ENCODE measurements at regions not wholly inside any gene's neighbourhood (a gene's known extent, or its start where the extent isn't known, plus 50 kb on each side); places are given as distances from the start of the nearest gene placed in this dataset.

DNA sequence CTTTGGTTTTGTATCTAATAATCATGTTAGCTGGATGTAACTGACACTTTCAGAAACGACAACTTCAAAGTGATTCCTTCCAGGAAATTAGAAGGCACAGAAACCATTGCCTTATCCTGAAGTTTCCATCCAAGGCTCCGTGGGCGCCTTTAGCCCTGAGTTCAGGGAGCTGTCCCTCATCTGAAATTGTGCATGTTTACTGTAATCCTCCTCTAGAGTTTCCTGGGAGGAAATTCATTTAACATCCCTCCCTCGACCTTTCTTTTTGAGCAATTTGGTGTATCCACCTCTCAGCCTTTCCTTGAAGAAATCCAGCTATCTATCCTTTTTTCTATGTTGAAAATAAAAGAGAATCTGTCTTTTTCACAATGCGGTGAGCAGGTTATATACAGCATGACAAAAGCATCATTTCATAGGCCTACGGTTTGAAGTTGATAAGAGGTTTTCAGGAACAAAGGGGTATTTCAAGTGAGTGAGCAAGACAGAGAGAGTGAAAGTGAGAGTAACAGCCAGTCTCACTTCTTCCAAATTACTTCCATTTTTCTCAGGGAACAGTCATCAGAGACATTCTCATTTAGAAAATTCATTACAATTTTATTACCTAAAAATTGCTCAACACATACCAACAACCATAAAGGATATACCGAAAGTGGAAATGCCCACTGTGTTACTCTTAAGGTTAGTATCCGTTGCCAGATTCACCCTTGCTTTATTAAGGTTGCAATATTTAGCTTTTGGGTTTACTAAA lies 167.3 kb downstream of the MREG start:
- Histone ChIP-seq H3K36me3 (ENCODE audit: control insufficient read depth in 1 of 2, insufficient read depth in 2 of 2, low read length in 2 of 2) (no peaks in the 10 kb centered on the region), H3K27me3 (ENCODE audit: low read depth, low read length) (no peaks in the 10 kb centered on the region), H3K4me3 (ENCODE audit: low read depth in 1 of 2, low read length in 2 of 2) (no peak overlapping the region), H3K9me3 (ENCODE audit: control insufficient read depth in 1 of 2, low read length in 2 of 2) (no peaks in the 10 kb centered on the region), H3K4me1 (ENCODE audit: control insufficient read depth in 1 of 2, insufficient read depth in 2 of 2, low read length in 2 of 2) (no peaks in the 10 kb centered on the region), H3K27ac (ENCODE audit: low read length) (no peak overlapping the region)

DNA sequence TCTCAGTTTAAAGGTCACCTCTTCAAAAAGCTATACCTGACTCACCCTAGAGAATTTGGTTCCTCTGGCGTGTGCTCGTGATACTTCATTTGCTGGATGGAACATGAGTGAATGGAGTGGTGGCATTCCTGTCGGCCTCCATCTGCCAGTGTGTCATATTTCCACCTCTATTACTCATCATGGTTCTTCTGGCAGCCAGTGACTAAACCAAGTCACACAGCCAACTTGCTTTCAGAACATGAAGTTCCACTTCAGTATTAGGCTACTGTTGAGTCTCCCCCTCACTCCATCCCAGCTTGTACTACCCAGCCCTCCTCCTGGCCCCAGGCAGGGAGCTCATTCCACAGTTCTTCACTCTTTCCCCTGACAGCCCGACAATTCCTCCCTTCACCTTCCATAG lies 169.8 kb downstream of the MREG start:
- no peaks in the 10 kb centered on the region for H3K4me1 ChIP-seq (ENCODE audit: control insufficient read depth in 1 of 2, insufficient read depth in 2 of 2, low read length in 2 of 2)
- H3K27ac ChIP-seq (ENCODE audit: low read length) = no peak overlapping the region
- H3K27me3 ChIP-seq (ENCODE audit: low read depth, low read length) = no peaks in the 10 kb centered on the region
- H3K36me3 ChIP-seq (ENCODE audit: control insufficient read depth in 1 of 2, insufficient read depth in 2 of 2, low read length in 2 of 2) = no peaks in the 10 kb centered on the region
- H3K4me3 ChIP-seq (ENCODE audit: low read depth in 1 of 2, low read length in 2 of 2) = no peak overlapping the region
- H3K9me3 ChIP-seq (ENCODE audit: control insufficient read depth in 1 of 2, low read length in 2 of 2) = no peaks in the 10 kb centered on the region

DNA sequence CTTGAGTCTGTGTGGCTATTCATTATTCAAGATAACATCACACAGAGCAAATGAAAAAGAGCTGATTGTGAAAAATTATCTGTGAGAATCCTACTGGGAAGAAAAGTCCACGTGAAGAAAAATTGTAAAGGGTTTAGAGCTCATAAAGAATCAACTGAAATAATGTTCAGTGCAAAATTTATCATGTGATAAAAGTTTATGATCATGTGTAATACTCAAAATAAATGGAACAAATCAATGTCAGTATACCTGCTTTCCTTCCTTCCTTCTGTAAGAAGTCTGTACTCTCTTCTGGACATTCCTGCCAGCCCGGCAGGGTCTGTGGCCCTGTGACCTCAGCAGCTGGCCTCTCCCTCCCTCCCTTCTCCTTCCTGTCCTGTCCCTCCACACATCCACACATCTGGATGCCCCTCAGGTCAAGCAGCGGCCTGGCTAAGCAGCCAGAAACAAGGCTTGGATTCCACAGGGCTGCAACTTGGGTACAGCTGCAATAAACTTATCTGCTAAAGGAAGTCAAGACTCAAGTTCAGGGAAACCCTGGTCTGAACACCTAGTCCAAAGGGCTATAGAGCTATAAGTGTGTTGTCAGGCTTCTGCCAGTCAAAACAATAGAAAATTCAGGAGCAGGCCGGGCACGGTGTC lies 172.1 kb downstream of the MREG start:
- Histone ChIP-seq H3K9me3 (ENCODE audit: control insufficient read depth in 1 of 2, low read length in 2 of 2) (no peaks in the 10 kb centered on the region), H3K4me3 (ENCODE audit: low read depth in 1 of 2, low read length in 2 of 2) (no peak overlapping the region), H3K27me3 (ENCODE audit: low read depth, low read length) (no peaks in the 10 kb centered on the region), H3K36me3 (ENCODE audit: control insufficient read depth in 1 of 2, insufficient read depth in 2 of 2, low read length in 2 of 2) (no peaks in the 10 kb centered on the region), H3K4me1 (ENCODE audit: control insufficient read depth in 1 of 2, insufficient read depth in 2 of 2, low read length in 2 of 2) (peaks cover 0 to 2% of the 10 kb centered on the region in 2 donors), H3K27ac (ENCODE audit: low read length) (no peak overlapping the region)

DNA sequence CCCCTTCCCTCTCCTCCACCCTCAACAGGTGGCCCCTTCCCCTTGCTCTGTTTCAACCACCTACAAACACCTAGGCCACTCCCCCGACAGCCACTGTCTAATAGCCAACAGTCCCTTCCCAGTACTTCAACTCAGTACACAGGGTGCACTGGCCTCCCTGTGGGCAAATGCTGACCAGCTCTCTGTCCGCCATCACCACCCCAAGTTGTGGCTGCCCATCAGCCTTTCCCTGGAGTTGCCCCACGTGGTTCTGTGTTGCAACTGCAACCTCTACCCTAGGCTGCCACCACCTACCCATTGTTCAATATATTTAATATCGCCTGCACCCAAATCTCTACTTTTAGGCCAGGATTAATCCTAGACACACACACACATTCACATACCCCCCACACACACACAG lies 173.5 kb downstream of the MREG start:
- Histone ChIP-seq H3K36me3 (ENCODE audit: control insufficient read depth in 1 of 2, insufficient read depth in 2 of 2, low read length in 2 of 2) (no peaks in the 10 kb centered on the region), H3K4me1 (ENCODE audit: control insufficient read depth in 1 of 2, insufficient read depth in 2 of 2, low read length in 2 of 2) (peaks cover 0 to 8% of the 10 kb centered on the region in 2 donors), H3K9me3 (ENCODE audit: control insufficient read depth in 1 of 2, low read length in 2 of 2) (no peaks in the 10 kb centered on the region), H3K27ac (ENCODE audit: low read length) (no peak overlapping the region), H3K4me3 (ENCODE audit: low read depth in 1 of 2, low read length in 2 of 2) (no peak overlapping the region), H3K27me3 (ENCODE audit: low read depth, low read length) (no peaks in the 10 kb centered on the region)

DNA sequence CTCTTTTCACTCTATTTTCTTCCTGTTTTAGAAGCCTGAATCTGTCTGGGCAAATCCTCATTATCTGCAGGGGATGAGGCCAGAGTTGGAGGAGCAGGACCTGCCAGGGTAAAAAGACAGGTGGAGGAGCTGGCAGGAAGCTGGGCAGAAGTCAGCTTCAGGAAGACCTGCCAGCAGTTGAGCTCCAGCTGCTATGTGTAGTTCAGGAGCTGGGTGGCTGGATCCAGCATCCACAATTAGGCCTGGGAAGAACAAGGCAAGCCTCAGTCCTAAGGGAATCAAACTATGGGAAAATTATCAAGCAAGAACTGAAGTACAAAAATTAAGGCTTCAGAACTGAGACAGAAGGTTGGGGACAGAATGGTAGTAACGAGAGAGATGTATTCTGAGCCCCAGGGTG lies 174.0 kb downstream of the MREG start:
- Histone ChIP-seq H3K9me3 (ENCODE audit: control insufficient read depth in 1 of 2, low read length in 2 of 2) (no peaks in the 10 kb centered on the region), H3K4me1 (ENCODE audit: control insufficient read depth in 1 of 2, insufficient read depth in 2 of 2, low read length in 2 of 2) (peaks cover 0 to 8% of the 10 kb centered on the region in 2 donors), H3K27ac (ENCODE audit: low read length) (no peak overlapping the region), H3K27me3 (ENCODE audit: low read depth, low read length) (no peaks in the 10 kb centered on the region), H3K4me3 (ENCODE audit: low read depth in 1 of 2, low read length in 2 of 2) (no peak overlapping the region), H3K36me3 (ENCODE audit: control insufficient read depth in 1 of 2, insufficient read depth in 2 of 2, low read length in 2 of 2) (no peaks in the 10 kb centered on the region)

DNA sequence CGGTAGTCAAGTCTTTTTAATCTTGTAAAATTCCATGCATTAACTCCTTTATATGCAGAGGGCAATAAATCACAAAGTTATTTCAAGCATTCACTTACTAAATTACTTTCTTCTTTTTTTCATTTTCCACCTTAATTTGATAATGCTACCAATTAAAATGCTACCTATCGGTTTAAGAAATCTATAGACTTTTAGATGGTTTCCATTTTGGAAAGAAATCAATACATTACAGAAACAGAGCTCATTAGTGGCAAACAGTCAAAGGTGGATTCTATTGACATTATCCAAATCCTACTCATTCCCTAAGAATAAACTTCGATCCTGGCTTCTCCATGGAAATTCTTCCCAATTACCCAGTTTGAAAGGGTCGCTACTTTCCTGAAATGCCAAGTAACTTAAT lies 176.5 kb downstream of the MREG start:
- no peaks in the 10 kb centered on the region for H3K36me3 ChIP-seq (ENCODE audit: control insufficient read depth in 1 of 2, insufficient read depth in 2 of 2, low read length in 2 of 2)
- H3K27me3 ChIP-seq (ENCODE audit: low read depth, low read length) = no peaks in the 10 kb centered on the region
- peaks cover 0 to 8% of the 10 kb centered on the region in 2 donors for H3K4me1 ChIP-seq (ENCODE audit: control insufficient read depth in 1 of 2, insufficient read depth in 2 of 2, low read length in 2 of 2)
- H3K27ac ChIP-seq (ENCODE audit: low read length) = no peak overlapping the region
- no peaks in the 10 kb centered on the region for H3K9me3 ChIP-seq (ENCODE audit: control insufficient read depth in 1 of 2, low read length in 2 of 2)
- H3K4me3 ChIP-seq (ENCODE audit: low read depth in 1 of 2, low read length in 2 of 2) = no peak overlapping the region

DNA sequence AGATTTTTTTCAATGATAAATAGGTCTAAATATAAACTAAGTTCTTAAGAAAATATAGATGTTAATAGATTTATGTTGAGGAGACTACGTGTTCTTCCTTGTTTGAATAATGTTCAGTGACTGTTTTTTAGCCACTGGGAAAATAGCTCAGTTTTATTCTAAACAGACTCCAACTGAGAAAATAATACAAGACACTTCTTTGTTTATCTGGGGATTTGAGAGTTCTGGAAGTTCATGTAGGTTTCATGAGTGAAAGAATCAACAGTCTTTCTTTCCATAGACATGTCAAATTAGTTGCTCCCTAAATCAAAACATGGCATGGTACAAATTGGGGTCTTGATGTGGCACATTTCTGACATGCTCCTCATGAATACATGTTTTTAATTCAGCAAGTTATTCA lies 177.7 kb downstream of the MREG start:
- Histone ChIP-seq H3K4me3 (ENCODE audit: low read depth in 1 of 2, low read length in 2 of 2) (no peak overlapping the region), H3K9me3 (ENCODE audit: control insufficient read depth in 1 of 2, low read length in 2 of 2) (no peaks in the 10 kb centered on the region), H3K4me1 (ENCODE audit: control insufficient read depth in 1 of 2, insufficient read depth in 2 of 2, low read length in 2 of 2) (peaks cover 0 to 8% of the 10 kb centered on the region in 2 donors), H3K36me3 (ENCODE audit: control insufficient read depth in 1 of 2, insufficient read depth in 2 of 2, low read length in 2 of 2) (no peaks in the 10 kb centered on the region), H3K27me3 (ENCODE audit: low read depth, low read length) (no peaks in the 10 kb centered on the region), H3K27ac (ENCODE audit: low read length) (no peak overlapping the region)

DNA sequence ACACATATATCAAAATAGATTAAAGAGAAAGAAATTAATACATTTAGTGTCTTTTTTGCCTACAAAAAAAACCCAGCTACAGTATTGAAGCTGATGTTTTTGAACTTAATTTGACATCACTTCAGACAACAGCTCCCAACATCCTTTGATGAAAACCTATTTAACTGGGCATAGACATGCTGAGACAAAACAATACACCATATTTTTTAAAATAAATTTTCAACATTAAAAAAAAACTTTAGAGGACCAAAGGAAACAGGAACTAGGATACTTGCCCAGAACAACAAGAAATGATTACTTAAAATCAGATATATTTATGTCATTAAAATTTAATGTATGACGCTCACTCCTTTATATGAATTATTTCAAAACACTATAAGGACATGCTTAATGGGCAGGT lies 178.1 kb downstream of the MREG start:
- no peak overlapping the region for H3K27ac ChIP-seq (ENCODE audit: low read length)
- no peaks in the 10 kb centered on the region for H3K27me3 ChIP-seq (ENCODE audit: low read depth, low read length)
- H3K4me3 ChIP-seq (ENCODE audit: low read depth in 1 of 2, low read length in 2 of 2) = no peak overlapping the region
- H3K36me3 ChIP-seq (ENCODE audit: control insufficient read depth in 1 of 2, insufficient read depth in 2 of 2, low read length in 2 of 2) = no peaks in the 10 kb centered on the region
- H3K4me1 ChIP-seq (ENCODE audit: control insufficient read depth in 1 of 2, insufficient read depth in 2 of 2, low read length in 2 of 2) = peaks cover 0 to 9% of the 10 kb centered on the region in 2 donors
- H3K9me3 ChIP-seq (ENCODE audit: control insufficient read depth in 1 of 2, low read length in 2 of 2) = no peaks in the 10 kb centered on the region

DNA sequence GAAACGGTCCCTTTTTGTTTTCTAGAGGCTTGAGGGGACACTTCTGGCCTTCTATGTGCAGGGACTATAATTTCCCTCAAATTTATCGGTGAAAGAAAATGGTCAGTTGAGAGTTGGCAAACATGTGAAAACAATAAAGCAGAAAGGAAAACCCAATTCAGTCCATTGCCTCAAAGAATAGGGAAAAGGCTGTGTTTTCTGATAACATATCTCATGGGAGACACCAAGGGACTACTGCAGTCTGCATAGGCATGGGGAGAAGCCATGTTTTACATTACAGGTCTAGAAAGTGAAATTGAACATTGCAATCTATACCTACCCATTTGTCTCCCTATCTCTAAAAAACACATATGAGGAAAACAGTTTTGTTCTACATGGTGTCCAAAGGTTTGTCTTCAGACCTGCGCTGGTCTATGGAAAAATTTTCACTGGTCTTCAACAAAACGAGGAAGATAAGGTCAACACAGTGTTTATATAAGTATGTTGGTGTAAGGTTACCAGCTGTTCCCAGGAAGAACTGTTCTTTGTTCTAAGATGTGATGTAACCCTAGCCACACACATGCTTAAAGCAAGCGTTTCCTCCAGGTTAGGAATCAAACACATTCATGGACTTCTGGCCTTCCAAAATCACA lies 179.7 kb downstream of the MREG start:
- Histone ChIP-seq H3K4me3 (ENCODE audit: low read depth in 1 of 2, low read length in 2 of 2) (no peak overlapping the region), H3K27ac (ENCODE audit: low read length) (no peak overlapping the region), H3K36me3 (ENCODE audit: control insufficient read depth in 1 of 2, insufficient read depth in 2 of 2, low read length in 2 of 2) (no peaks in the 10 kb centered on the region), H3K9me3 (ENCODE audit: control insufficient read depth in 1 of 2, low read length in 2 of 2) (no peaks in the 10 kb centered on the region), H3K27me3 (ENCODE audit: low read depth, low read length) (no peaks in the 10 kb centered on the region), H3K4me1 (ENCODE audit: control insufficient read depth in 1 of 2, insufficient read depth in 2 of 2, low read length in 2 of 2) (peaks cover 0 to 10% of the 10 kb centered on the region in 2 donors)

DNA sequence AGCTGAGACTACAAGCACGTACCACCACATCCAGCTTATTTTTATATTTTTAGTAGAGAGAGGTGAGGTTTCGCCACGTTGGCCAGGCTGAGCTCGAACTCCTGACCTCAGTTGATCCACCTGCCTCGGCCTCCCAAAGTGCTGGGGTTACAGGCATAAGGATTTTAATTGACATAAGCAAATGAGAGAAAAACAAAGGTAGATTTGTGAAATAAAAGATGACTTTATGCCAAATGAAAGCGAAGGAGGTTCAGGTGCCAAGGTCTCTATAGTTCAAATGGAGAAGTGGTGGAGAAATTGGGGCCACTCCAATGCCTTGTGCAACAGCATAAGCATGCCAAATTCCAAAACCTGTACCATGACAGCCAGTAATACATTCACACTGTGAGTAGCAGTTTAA lies 180.6 kb downstream of the MREG start:
- no peak overlapping the region for H3K4me3 ChIP-seq (ENCODE audit: low read depth in 1 of 2, low read length in 2 of 2)
- peaks cover 0 to 10% of the 10 kb centered on the region in 2 donors for H3K4me1 ChIP-seq (ENCODE audit: control insufficient read depth in 1 of 2, insufficient read depth in 2 of 2, low read length in 2 of 2)
- H3K9me3 ChIP-seq (ENCODE audit: control insufficient read depth in 1 of 2, low read length in 2 of 2) = no peaks in the 10 kb centered on the region
- H3K27me3 ChIP-seq (ENCODE audit: low read depth, low read length) = no peaks in the 10 kb centered on the region
- no peak overlapping the region for H3K27ac ChIP-seq (ENCODE audit: low read length)
- no peaks in the 10 kb centered on the region for H3K36me3 ChIP-seq (ENCODE audit: control insufficient read depth in 1 of 2, insufficient read depth in 2 of 2, low read length in 2 of 2)

DNA sequence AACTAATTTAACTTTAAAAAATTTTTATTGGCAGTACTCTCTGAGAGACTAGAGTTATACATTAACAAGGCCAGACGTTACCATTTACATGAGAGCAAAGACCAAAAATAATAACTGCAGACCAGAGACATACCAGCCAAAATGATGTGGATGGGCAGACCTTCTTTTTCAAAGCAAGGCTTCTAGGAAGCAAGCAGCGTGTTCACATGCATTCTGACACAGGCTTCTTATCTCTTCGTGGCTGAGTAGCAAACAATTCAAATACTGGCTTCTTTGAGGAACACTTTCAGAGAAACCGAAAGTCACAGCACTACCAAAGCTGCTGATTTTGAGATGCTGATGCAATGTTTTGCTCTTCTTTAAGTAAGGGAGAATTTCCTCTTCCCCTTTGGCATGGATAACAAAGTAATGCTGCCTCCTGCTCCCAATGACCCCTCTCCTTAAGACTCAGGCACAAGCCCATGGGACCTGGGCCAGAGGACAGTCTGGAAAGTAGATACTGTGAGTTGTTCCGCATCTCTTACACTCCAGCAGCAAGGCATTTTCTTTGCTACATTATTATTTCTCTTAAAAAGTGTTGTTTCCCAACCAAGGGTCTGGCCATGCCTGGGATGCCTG lies 181.9 kb downstream of the MREG start:
- Histone ChIP-seq H3K27ac (ENCODE audit: low read length) (peak overlapping the region; percentile 30), H3K9me3 (ENCODE audit: control insufficient read depth in 1 of 2, low read length in 2 of 2) (no peaks in the 10 kb centered on the region), H3K27me3 (ENCODE audit: low read depth, low read length) (no peaks in the 10 kb centered on the region), H3K4me3 (ENCODE audit: low read depth in 1 of 2, low read length in 2 of 2) (no peak overlapping the region), H3K36me3 (ENCODE audit: control insufficient read depth in 1 of 2, insufficient read depth in 2 of 2, low read length in 2 of 2) (no peaks in the 10 kb centered on the region), H3K4me1 (ENCODE audit: control insufficient read depth in 1 of 2, insufficient read depth in 2 of 2, low read length in 2 of 2) (peaks cover 0 to 18% of the 10 kb centered on the region in 2 donors)
